22Rv1 (cell line): ENCODE measurements at regions not wholly inside any gene's neighbourhood (a gene's known extent, or its start where the extent isn't known, plus 50 kb on each side); places are given as distances from the start of the nearest gene placed in this dataset.

ENCODE experiments used
- H3K27ac ChIP-seq: fragments of 450-650 bp; 2 replicates; pipeline ENCODE4 v1.5.1; 2017
- CTCF ChIP-seq: fragments of 450-650 bp; IDR thresholded peaks from 2 replicates; pipeline ENCODE4 v1.5.1; 2017; ENCODE audit warnings: mild to moderate bottlenecking
- ZFX ChIP-seq: fragments of 450-650 bp; IDR thresholded peaks from 2 replicates; pipeline ENCODE4 v1.6.1; 2017; ENCODE audit warnings: antibody characterized with exemption, borderline replicate concordance

GRCh38 chr11:134541951-134542350 lies 129.9 kb upstream of the B3GAT1 start:
- no peak overlapping the region for H3K27ac ChIP-seq
- TF ChIP-seq CTCF, result no peak
- no peak for TF ChIP-seq ZFX

- H3K27ac ChIP-seq, result no peak overlapping the region
- TF ChIP-seq ZFX (no peak), CTCF (no peak)
Observed at GRCh38 chr11:134541355-134541754, 129.3 kb upstream of the B3GAT1 start.

- no peak overlapping the region for H3K27ac ChIP-seq
- TF ChIP-seq CTCF, result no peak
- TF ChIP-seq ZFX, result no peak
Observed at GRCh38 chr11:134539285-134539684, 127.2 kb upstream of the B3GAT1 start.

GRCh38 chr11:134538742-134539141 lies 126.7 kb upstream of the B3GAT1 start:
- no peak overlapping the region for H3K27ac ChIP-seq
- TF ChIP-seq CTCF (no peak), ZFX (no peak)

- TF ChIP-seq CTCF (no peak), ZFX (no peak)
- H3K27ac ChIP-seq, result no peak overlapping the region
Observed at GRCh38 chr11:134537941-134538340, 125.9 kb upstream of the B3GAT1 start.

GRCh38 chr11:134537296-134537695 lies 125.3 kb upstream of the B3GAT1 start:
- no peak overlapping the region for H3K27ac ChIP-seq
- TF ChIP-seq CTCF (no peak), ZFX (no peak)

GRCh38 chr11:134536677-134537076 lies 124.6 kb upstream of the B3GAT1 start:
- TF ChIP-seq CTCF (no peak), ZFX (no peak)
- H3K27ac ChIP-seq, result no peak overlapping the region
